ENCODE measurements at regions not wholly inside any gene's neighbourhood (a gene's known extent, or its start where the extent isn't known, plus 50 kb on each side); places are given as distances from the start of the nearest gene placed in this dataset.

- no peak for DNase-seq (ENCODE audit: low spot score)
- in situ Hi-C loops (cut with HindIII; ENCODE audit: low sequenced_read_pairs), result no loop called here
These were observed 72.8 kb downstream of the KCNF1 start for GRCh38 chr2:10984418-10985135.

GRCh38 chr2:10985260-10985659 is 73.5 kb downstream of the KCNF1 start:
- DNase-seq (ENCODE audit: low spot score), result no peak
- in situ Hi-C loops (cut with HindIII; ENCODE audit: low sequenced_read_pairs), result no loop called here

GRCh38 chr2:10985901-10986535 is 74.3 kb downstream of the KCNF1 start:
- no peak for DNase-seq (ENCODE audit: low spot score)
- in situ Hi-C loops (cut with HindIII; ENCODE audit: low sequenced_read_pairs), result no loop called here

GRCh38 chr2:10987439-10987838 is 75.7 kb downstream of the KCNF1 start:
- DNase-seq (ENCODE audit: low spot score), result no peak
- in situ Hi-C loops (cut with HindIII; ENCODE audit: low sequenced_read_pairs), result no loop called here

- in situ Hi-C loops (cut with HindIII; ENCODE audit: low sequenced_read_pairs), result no loop called here
- no peak for DNase-seq (ENCODE audit: low spot score)
These were observed 76.1 kb downstream of the KCNF1 start for GRCh38 chr2:10987861-10988260.

GRCh38 chr2:10989151-10989550 is 77.4 kb downstream of the KCNF1 start:
- DNase-seq (ENCODE audit: low spot score), result no peak
- in situ Hi-C loops (cut with HindIII; ENCODE audit: low sequenced_read_pairs), result no loop called here

GRCh38 chr2:10989782-10990181 is 78.0 kb downstream of the KCNF1 start:
- DNase-seq (ENCODE audit: low spot score), result no peak
- in situ Hi-C loops (cut with HindIII; ENCODE audit: low sequenced_read_pairs), result no loop called here

- in situ Hi-C loops (cut with HindIII; ENCODE audit: low sequenced_read_pairs), result no loop called here
- DNase-seq (ENCODE audit: low spot score), result no peak
These were observed 78.9 kb downstream of the KCNF1 start for GRCh38 chr2:10990561-10991111.

GRCh38 chr2:10992023-10992791 is 80.5 kb downstream of the KCNF1 start:
- in situ Hi-C loops (cut with HindIII; ENCODE audit: low sequenced_read_pairs), result no loop called here

GRCh38 chr2:10993001-10993481 is 81.3 kb downstream of the KCNF1 start:
- DNase-seq (ENCODE audit: low spot score), result peak; percentile 4
- in situ Hi-C loops (cut with HindIII; ENCODE audit: low sequenced_read_pairs), result no loop called here

More at GRCh38 chr2:10992023-10992791, 80.5 kb downstream of the KCNF1 start:
- DNase-seq (ENCODE audit: low spot score), result no peak

- in situ Hi-C loops (cut with HindIII; ENCODE audit: low sequenced_read_pairs), result no loop called here
- DNase-seq (ENCODE audit: low spot score), result no peak
These were observed 83.7 kb downstream of the KCNF1 start for GRCh38 chr2:10995366-10995970.

- DNase-seq (ENCODE audit: low spot score), result no peak
- in situ Hi-C loops (cut with HindIII; ENCODE audit: low sequenced_read_pairs), result no loop called here
These were observed 92.5 kb downstream of the KCNF1 start for GRCh38 chr2:11004199-11004598.

GRCh38 chr2:11005032-11005431 is 93.3 kb downstream of the KCNF1 start:
- in situ Hi-C loops (cut with HindIII; ENCODE audit: low sequenced_read_pairs), result no loop called here
- no peak for DNase-seq (ENCODE audit: low spot score)

GRCh38 chr2:11006191-11006590 is 94.5 kb downstream of the KCNF1 start:
- in situ Hi-C loops (cut with HindIII; ENCODE audit: low sequenced_read_pairs), result no loop called here
- no peak for DNase-seq (ENCODE audit: low spot score)

- no peak for DNase-seq (ENCODE audit: low spot score)
- in situ Hi-C loops (cut with HindIII; ENCODE audit: low sequenced_read_pairs), result no loop called here
These were observed 95.9 kb downstream of the KCNF1 start for GRCh38 chr2:11007331-11008264.

- in situ Hi-C loops (cut with HindIII; ENCODE audit: low sequenced_read_pairs), result no loop called here
- no peak for DNase-seq (ENCODE audit: low spot score)
These were observed 97.0 kb downstream of the KCNF1 start for GRCh38 chr2:11008773-11009172.

- no peak for DNase-seq (ENCODE audit: low spot score)
- in situ Hi-C loops (cut with HindIII; ENCODE audit: low sequenced_read_pairs), result no loop called here
These were observed 97.4 kb downstream of the KCNF1 start for GRCh38 chr2:11009176-11009575.

- in situ Hi-C loops (cut with HindIII; ENCODE audit: low sequenced_read_pairs), result no loop called here
- no peak for DNase-seq (ENCODE audit: low spot score)
These were observed 98.2 kb downstream of the KCNF1 start for GRCh38 chr2:11009891-11010290.

Data from G401 (cell line).